ENCODE measurements at regions not wholly inside any gene's neighbourhood (a gene's known extent, or its start where the extent isn't known, plus 50 kb on each side); places are given as distances from the start of the nearest gene placed in this dataset.

GRCh38 chr1:88394958-88395357 lies 289.1 kb upstream of the PKN2 start:
- no peak for ATAC-seq
- Histone ChIP-seq H3K36me3 (no peaks in the 10 kb centered on the region), H3K9me3 (no peaks in the 10 kb centered on the region), H3K27me3 (no peaks in the 10 kb centered on the region), H3K4me3 (no peak overlapping the region), H3K4me1 (no peaks in the 10 kb centered on the region), H3K27ac (no peak overlapping the region)
- no peak for TF ChIP-seq CTCF (IDR thresholded peaks at IDR 0.05)
- TF ChIP-seq POLR2AphosphoS5 (IDR thresholded peaks at IDR 0.05) = no peak
- no peak for TF ChIP-seq EP300 (IDR thresholded peaks at IDR 0.05)
- no peak for TF ChIP-seq POLR2A (IDR thresholded peaks at IDR 0.05)
- WGBS, 2 donors (ENCODE audit: low coverage in 1 of 2) = 88 to 100% methylated on average over 1 to 2 of the region's 2 CpGs

GRCh38 chr1:88398338-88398737 lies 285.7 kb upstream of the PKN2 start:
- Histone ChIP-seq H3K36me3 (no peaks in the 10 kb centered on the region), H3K27me3 (no peaks in the 10 kb centered on the region), H3K4me1 (no peaks in the 10 kb centered on the region), H3K9me3 (no peaks in the 10 kb centered on the region), H3K4me3 (no peak overlapping the region), H3K27ac (no peak overlapping the region)
- no peak for TF ChIP-seq POLR2A (IDR thresholded peaks at IDR 0.05)
- no peak for TF ChIP-seq CTCF (IDR thresholded peaks at IDR 0.05)
- ATAC-seq = no peak

- no peak for TF ChIP-seq EP300 (IDR thresholded peaks at IDR 0.05)
- no peak for TF ChIP-seq POLR2A (IDR thresholded peaks at IDR 0.05)
- TF ChIP-seq POLR2AphosphoS5 (IDR thresholded peaks at IDR 0.05) = no peak
- no peak for TF ChIP-seq CTCF (IDR thresholded peaks at IDR 0.05)
- H3K36me3 ChIP-seq = no peaks in the 10 kb centered on the region
- no peak overlapping the region for H3K27ac ChIP-seq
- 86 to 100% methylated on average over 1 of the region's 1 CpG for WGBS, 2 donors (ENCODE audit: low coverage in 1 of 2)
- no peaks in the 10 kb centered on the region for H3K27me3 ChIP-seq
- H3K4me3 ChIP-seq = no peak overlapping the region
- no peaks in the 10 kb centered on the region for H3K4me1 ChIP-seq
- ATAC-seq = no peak
- no peaks in the 10 kb centered on the region for H3K9me3 ChIP-seq
These were observed 284.4 kb upstream of the PKN2 start for GRCh38 chr1:88399690-88400089.

GRCh38 chr1:88401313-88401712 lies 282.8 kb upstream of the PKN2 start:
- no peak for ATAC-seq
- no peak for TF ChIP-seq POLR2AphosphoS5 (IDR thresholded peaks at IDR 0.05)
- TF ChIP-seq EP300 (IDR thresholded peaks at IDR 0.05) = no peak
- TF ChIP-seq CTCF (IDR thresholded peaks at IDR 0.05) = no peak
- no peak for TF ChIP-seq POLR2A (IDR thresholded peaks at IDR 0.05)
- H3K27ac ChIP-seq = no peak overlapping the region
- no peaks in the 10 kb centered on the region for H3K9me3 ChIP-seq
- no peaks in the 10 kb centered on the region for H3K36me3 ChIP-seq
- H3K4me3 ChIP-seq = no peak overlapping the region
- no peaks in the 10 kb centered on the region for H3K4me1 ChIP-seq
- 50 to 80% methylated on average over 1 of the region's 1 CpG for WGBS, 2 donors (ENCODE audit: low coverage in 1 of 2)
- H3K27me3 ChIP-seq = no peaks in the 10 kb centered on the region

- WGBS, 2 donors (ENCODE audit: low coverage in 1 of 2) = 87 to 88% methylated on average over 5 of the region's 5 CpGs
- Histone ChIP-seq H3K4me1 (no peaks in the 10 kb centered on the region), H3K9me3 (no peaks in the 10 kb centered on the region), H3K27ac (no peak overlapping the region), H3K4me3 (no peak overlapping the region), H3K36me3 (no peaks in the 10 kb centered on the region), H3K27me3 (no peaks in the 10 kb centered on the region)
- TF ChIP-seq POLR2A (IDR thresholded peaks at IDR 0.05) (no peak), EP300 (IDR thresholded peaks at IDR 0.05) (no peak), POLR2AphosphoS5 (IDR thresholded peaks at IDR 0.05) (no peak), CTCF (IDR thresholded peaks at IDR 0.05) (no peak)
- ATAC-seq = no peak
These were observed 279.5 kb upstream of the PKN2 start for GRCh38 chr1:88404582-88404981.
